Middle frontal gyrus (tissue), 1 donor: ENCODE measurements at regions not wholly inside any gene's neighbourhood (a gene's known extent, or its start where the extent isn't known, plus 50 kb on each side); places are given as distances from the start of the nearest gene placed in this dataset.

Source experiments
- DNase-seq: peaks from one replicate; pipeline ENCODE4 v3.0.0-alpha.2; 2015; ENCODE audit warnings: low spot score; ENCODE audit errors: extremely low spot score

GRCh38 chr4:129167640-129168260 is 71.8 kb downstream of the C4orf33 start:
- no peak for DNase-seq

GRCh38 chr4:129172181-129172580 is 76.2 kb downstream of the C4orf33 start:
- no peak for DNase-seq

GRCh38 chr4:129176864-129177263 is 80.9 kb downstream of the C4orf33 start:
- DNase-seq, result no peak

GRCh38 chr4:129179276-129179675 is 83.3 kb downstream of the C4orf33 start:
- DNase-seq, result no peak

GRCh38 chr4:129189630-129190029 is 93.7 kb downstream of the C4orf33 start:
- DNase-seq, result no peak

- DNase-seq, result no peak
These were observed 97.6 kb downstream of the C4orf33 start for GRCh38 chr4:129193357-129194100.

- no peak for DNase-seq
These were observed 112.5 kb downstream of the C4orf33 start for GRCh38 chr4:129208481-129208880.

GRCh38 chr4:129213692-129214091 is 117.7 kb downstream of the C4orf33 start:
- no peak for DNase-seq

- no peak for DNase-seq
These were observed 122.4 kb downstream of the C4orf33 start for GRCh38 chr4:129218360-129218759.

GRCh38 chr4:129218897-129219296 is 122.9 kb downstream of the C4orf33 start:
- DNase-seq, result no peak

- no peak for DNase-seq
These were observed 124.3 kb downstream of the C4orf33 start for GRCh38 chr4:129220254-129220653.

- DNase-seq, result no peak
These were observed 128.0 kb downstream of the C4orf33 start for GRCh38 chr4:129223945-129224344.

- no peak for DNase-seq
These were observed 134.9 kb downstream of the C4orf33 start for GRCh38 chr4:129230846-129231245.

- no peak for DNase-seq
These were observed 136.1 kb downstream of the C4orf33 start for GRCh38 chr4:129231945-129232588.

GRCh38 chr4:129232589-129233337 is 136.8 kb downstream of the C4orf33 start:
- DNase-seq, result no peak

- DNase-seq, result no peak
These were observed 137.7 kb downstream of the C4orf33 start for GRCh38 chr4:129233691-129234090.

GRCh38 chr4:129236351-129236750 is 140.4 kb downstream of the C4orf33 start:
- no peak for DNase-seq

GRCh38 chr4:129239088-129239487 is 143.1 kb downstream of the C4orf33 start:
- no peak for DNase-seq

- no peak for DNase-seq
These were observed 144.9 kb downstream of the C4orf33 start for GRCh38 chr4:129240816-129241215.

- DNase-seq, result no peak
These were observed 150.2 kb downstream of the C4orf33 start for GRCh38 chr4:129246145-129246544.

- no peak for DNase-seq
These were observed 151.0 kb downstream of the C4orf33 start for GRCh38 chr4:129246910-129247461.

GRCh38 chr4:129248621-129249020 is 152.7 kb downstream of the C4orf33 start:
- DNase-seq, result no peak
